ENCODE measurements at regions not wholly inside any gene's neighbourhood (a gene's known extent, or its start where the extent isn't known, plus 50 kb on each side); places are given as distances from the start of the nearest gene placed in this dataset.

DNA sequence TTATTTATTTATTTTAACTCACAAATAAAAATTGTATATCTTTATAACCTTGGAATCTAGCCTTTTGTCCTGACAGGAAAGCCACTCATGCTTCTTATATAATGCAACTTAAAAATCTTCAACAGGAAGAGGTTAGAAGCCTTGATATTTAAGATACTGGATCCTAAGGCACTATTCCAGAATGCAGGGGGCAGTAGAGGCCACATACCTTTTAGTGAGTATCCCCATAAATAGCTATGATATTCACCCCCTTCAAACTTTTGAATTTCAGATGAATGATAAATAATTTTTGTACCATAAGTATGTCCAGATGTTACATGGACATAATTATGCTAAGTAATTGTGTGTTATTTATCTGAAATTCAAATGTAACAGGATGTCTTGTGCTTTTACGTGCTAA lies 592.7 kb upstream of the VRK2 start:
- no peak for TF ChIP-seq POLR2A (IDR thresholded peaks at IDR 0.05)
- TF ChIP-seq, protein P1, sequence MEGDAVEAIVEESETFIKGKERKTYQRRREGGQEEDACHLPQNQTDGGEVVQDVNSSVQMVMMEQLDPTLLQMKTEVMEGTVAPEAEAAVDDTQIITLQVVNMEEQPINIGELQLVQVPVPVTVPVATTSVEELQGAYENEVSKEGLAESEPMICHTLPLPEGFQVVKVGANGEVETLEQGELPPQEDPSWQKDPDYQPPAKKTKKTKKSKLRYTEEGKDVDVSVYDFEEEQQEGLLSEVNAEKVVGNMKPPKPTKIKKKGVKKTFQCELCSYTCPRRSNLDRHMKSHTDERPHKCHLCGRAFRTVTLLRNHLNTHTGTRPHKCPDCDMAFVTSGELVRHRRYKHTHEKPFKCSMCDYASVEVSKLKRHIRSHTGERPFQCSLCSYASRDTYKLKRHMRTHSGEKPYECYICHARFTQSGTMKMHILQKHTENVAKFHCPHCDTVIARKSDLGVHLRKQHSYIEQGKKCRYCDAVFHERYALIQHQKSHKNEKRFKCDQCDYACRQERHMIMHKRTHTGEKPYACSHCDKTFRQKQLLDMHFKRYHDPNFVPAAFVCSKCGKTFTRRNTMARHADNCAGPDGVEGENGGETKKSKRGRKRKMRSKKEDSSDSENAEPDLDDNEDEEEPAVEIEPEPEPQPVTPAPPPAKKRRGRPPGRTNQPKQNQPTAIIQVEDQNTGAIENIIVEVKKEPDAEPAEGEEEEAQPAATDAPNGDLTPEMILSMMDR (IDR thresholded peaks at IDR 0.05), result no peak
